ENCODE measurements at regions not wholly inside any gene's neighbourhood (a gene's known extent, or its start where the extent isn't known, plus 50 kb on each side); places are given as distances from the start of the nearest gene placed in this dataset.
A peak's percentile ranks its signal among the peaks of the same experiment; 100 is the strongest.

DNA sequence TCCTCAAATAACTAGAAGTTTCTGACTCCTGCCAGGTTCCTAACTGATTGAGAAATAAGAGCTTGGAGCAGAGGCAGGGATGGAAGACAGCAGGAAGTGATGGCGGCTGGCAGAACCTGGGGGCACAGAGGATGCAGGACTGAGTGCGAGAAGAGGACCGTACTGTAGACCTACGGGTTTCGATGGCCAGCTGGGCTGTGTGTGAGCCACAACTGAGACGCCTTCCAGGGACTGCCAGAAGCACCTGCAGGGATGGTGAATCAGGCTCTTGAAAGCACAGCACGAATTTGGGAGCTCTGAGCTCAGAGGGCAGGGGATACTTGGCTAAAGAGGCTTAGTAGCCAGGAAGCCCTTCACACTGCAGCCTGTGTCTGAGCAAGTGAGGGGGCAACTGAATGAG, 165.6 kb downstream of the ABHD5 start:
- Histone ChIP-seq H3K79me2 (ENCODE audit: control insufficient read depth, insufficient read depth, low read length) (no peaks in the 10 kb centered on the region), H4K20me1 (ENCODE audit: control insufficient read depth, extremely low read depth, insufficient read depth, low read length) (no peaks in the 10 kb centered on the region)

GRCh38 chr3:43856761-43857160, 166.0 kb downstream of the ABHD5 start:
- Histone ChIP-seq H3K36me3 (ENCODE audit: control insufficient read depth, insufficient read depth, low read length) (no peaks in the 10 kb centered on the region), H3K27me3 (ENCODE audit: control insufficient read depth, insufficient read depth, low read length) (no peaks in the 10 kb centered on the region), H3K4me3 (replicated peaks in 1 of 4; ENCODE audit: control extremely low read depth in 1 of 4, insufficient read depth in 1 of 4, low read depth in 3 of 4, low read length in 4 of 4) (no peak overlapping the region), H4K20me1 (ENCODE audit: control insufficient read depth, extremely low read depth, insufficient read depth, low read length) (no peaks in the 10 kb centered on the region), H3K4me1 (ENCODE audit: control insufficient read depth, extremely low read depth, insufficient read depth, low read length) (peaks cover 4% of the 10 kb centered on the region), H3K27ac (ENCODE audit: insufficient read depth, low read length) (no peak overlapping the region), H3K79me2 (ENCODE audit: control insufficient read depth, insufficient read depth, low read length) (no peaks in the 10 kb centered on the region), H2AFZ (ENCODE audit: low read length) (no peak overlapping the region), H3K9me3 (ENCODE audit: control insufficient read depth, insufficient read depth, low read depth, low read length) (no peaks in the 10 kb centered on the region), H3K4me2 (ENCODE audit: extremely low read depth, insufficient read depth, low read length) (no peak overlapping the region), H3K9ac (ENCODE audit: insufficient read depth, low read length) (no peak overlapping the region)
- DNase-seq (ENCODE audit: low read depth in 2 of 2), result no peak
- TF ChIP-seq EZH2 (IDR thresholded peaks at IDR 0.05; ENCODE audit: low read length, missing control alignments), result no peak
- TF ChIP-seq, protein P1, sequence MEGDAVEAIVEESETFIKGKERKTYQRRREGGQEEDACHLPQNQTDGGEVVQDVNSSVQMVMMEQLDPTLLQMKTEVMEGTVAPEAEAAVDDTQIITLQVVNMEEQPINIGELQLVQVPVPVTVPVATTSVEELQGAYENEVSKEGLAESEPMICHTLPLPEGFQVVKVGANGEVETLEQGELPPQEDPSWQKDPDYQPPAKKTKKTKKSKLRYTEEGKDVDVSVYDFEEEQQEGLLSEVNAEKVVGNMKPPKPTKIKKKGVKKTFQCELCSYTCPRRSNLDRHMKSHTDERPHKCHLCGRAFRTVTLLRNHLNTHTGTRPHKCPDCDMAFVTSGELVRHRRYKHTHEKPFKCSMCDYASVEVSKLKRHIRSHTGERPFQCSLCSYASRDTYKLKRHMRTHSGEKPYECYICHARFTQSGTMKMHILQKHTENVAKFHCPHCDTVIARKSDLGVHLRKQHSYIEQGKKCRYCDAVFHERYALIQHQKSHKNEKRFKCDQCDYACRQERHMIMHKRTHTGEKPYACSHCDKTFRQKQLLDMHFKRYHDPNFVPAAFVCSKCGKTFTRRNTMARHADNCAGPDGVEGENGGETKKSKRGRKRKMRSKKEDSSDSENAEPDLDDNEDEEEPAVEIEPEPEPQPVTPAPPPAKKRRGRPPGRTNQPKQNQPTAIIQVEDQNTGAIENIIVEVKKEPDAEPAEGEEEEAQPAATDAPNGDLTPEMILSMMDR (conservative IDR thresholded peaks at IDR 0.05 in 1 of 2, IDR thresholded peaks at IDR 0.05 in 1 of 2; ENCODE audit: low read depth in 1 of 2, low read length in 2 of 2), result no peak

More for the DNA sequence above, 165.6 kb downstream of the ABHD5 start:
- Histone ChIP-seq H3K36me3 (ENCODE audit: control insufficient read depth, insufficient read depth, low read length) (no peaks in the 10 kb centered on the region), H3K4me2 (ENCODE audit: extremely low read depth, insufficient read depth, low read length) (no peak overlapping the region), H3K4me3 (replicated peaks in 1 of 4; ENCODE audit: control extremely low read depth in 1 of 4, insufficient read depth in 1 of 4, low read depth in 3 of 4, low read length in 4 of 4) (no peak overlapping the region), H3K9me3 (ENCODE audit: control insufficient read depth, insufficient read depth, low read depth, low read length) (no peaks in the 10 kb centered on the region), H3K4me1 (ENCODE audit: control insufficient read depth, extremely low read depth, insufficient read depth, low read length) (peaks cover 4% of the 10 kb centered on the region), H3K27me3 (ENCODE audit: control insufficient read depth, insufficient read depth, low read length) (no peaks in the 10 kb centered on the region), H3K27ac (ENCODE audit: insufficient read depth, low read length) (no peak overlapping the region), H2AFZ (ENCODE audit: low read length) (no peak overlapping the region), H3K9ac (ENCODE audit: insufficient read depth, low read length) (no peak overlapping the region)
- DNase-seq (ENCODE audit: low read depth in 2 of 2), result no peak
- no peak for TF ChIP-seq EZH2 (IDR thresholded peaks at IDR 0.05; ENCODE audit: low read length, missing control alignments)
- TF ChIP-seq, protein P1 (conservative IDR thresholded peaks at IDR 0.05 in 1 of 2, IDR thresholded peaks at IDR 0.05 in 1 of 2; ENCODE audit: low read depth in 1 of 2, low read length in 2 of 2), result no peak

DNA sequence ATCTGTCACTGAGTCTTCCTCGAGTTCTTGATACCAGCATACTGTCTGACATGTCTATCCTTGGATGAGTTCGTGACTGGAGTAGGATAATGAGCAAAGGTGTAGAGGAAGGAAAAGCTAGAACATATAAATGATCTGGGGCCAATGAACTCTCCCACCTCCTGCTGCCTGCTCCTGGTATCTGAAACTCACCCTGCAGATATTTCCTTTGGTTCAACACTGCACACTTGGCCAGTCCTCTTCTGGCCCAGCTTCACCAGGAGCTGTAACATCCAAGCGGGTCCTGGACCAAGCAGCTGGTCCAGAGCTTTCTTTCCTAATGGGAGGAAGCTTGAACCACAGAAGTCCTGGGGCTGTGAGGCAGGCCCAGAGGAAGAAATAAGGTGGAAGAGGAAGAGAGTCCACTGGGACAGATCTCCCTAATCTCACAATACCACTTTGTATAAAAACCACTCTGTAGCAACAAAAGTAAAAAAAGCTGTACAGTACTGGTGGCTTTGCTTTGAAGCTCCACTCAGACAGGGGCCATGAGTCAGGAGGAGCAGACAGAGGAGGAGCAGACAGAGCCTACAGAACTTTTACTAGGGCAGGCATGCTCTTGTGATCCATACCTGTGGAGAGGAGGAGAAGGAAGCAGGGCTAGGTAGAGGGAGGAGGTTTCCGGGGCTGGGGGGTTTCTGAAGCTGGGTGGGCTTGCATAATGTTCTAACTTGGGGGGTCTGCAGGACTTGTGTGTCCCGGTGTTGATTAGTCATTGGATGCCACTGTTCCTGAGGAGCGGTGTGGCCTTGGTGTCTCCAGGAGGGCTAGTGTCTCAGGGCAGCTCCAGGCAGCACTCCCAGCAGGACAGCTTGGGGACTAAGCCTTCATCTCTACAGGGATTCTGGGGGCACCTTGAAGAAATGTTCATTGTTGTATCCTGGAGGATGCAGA, 166.9 kb downstream of the ABHD5 start:
- no peaks in the 10 kb centered on the region for H3K27me3 ChIP-seq (ENCODE audit: control insufficient read depth, insufficient read depth, low read length)
- DNase-seq (ENCODE audit: low read depth in 2 of 2), result peak in 1 of 2 donors; percentile 39
- H3K79me2 ChIP-seq (ENCODE audit: control insufficient read depth, insufficient read depth, low read length), result no peaks in the 10 kb centered on the region
- H4K20me1 ChIP-seq (ENCODE audit: control insufficient read depth, extremely low read depth, insufficient read depth, low read length), result no peaks in the 10 kb centered on the region
- TF ChIP-seq, protein P1 (conservative IDR thresholded peaks at IDR 0.05 in 1 of 2, IDR thresholded peaks at IDR 0.05 in 1 of 2; ENCODE audit: low read depth in 1 of 2, low read length in 2 of 2), result no peak
- no peak for TF ChIP-seq EZH2 (IDR thresholded peaks at IDR 0.05; ENCODE audit: low read length, missing control alignments)
- H3K9me3 ChIP-seq (ENCODE audit: control insufficient read depth, insufficient read depth, low read depth, low read length), result no peaks in the 10 kb centered on the region
- no peak overlapping the region for H3K4me2 ChIP-seq (ENCODE audit: extremely low read depth, insufficient read depth, low read length)
- H2AFZ ChIP-seq (ENCODE audit: low read length), result no peak overlapping the region
- H3K4me1 ChIP-seq (ENCODE audit: control insufficient read depth, extremely low read depth, insufficient read depth, low read length), result peaks cover 4% of the 10 kb centered on the region
- no peak overlapping the region for H3K27ac ChIP-seq (ENCODE audit: insufficient read depth, low read length)
- H3K36me3 ChIP-seq (ENCODE audit: control insufficient read depth, insufficient read depth, low read length), result no peaks in the 10 kb centered on the region
- H3K4me3 ChIP-seq (replicated peaks in 1 of 4; ENCODE audit: control extremely low read depth in 1 of 4, insufficient read depth in 1 of 4, low read depth in 3 of 4, low read length in 4 of 4), result no peak overlapping the region
- H3K9ac ChIP-seq (ENCODE audit: insufficient read depth, low read length), result no peak overlapping the region

Measured in fibroblast of lung (primary cell).